ENCODE measurements at regions not wholly inside any gene's neighbourhood (a gene's known extent, or its start where the extent isn't known, plus 50 kb on each side); places are given as distances from the start of the nearest gene placed in this dataset.

DNA sequence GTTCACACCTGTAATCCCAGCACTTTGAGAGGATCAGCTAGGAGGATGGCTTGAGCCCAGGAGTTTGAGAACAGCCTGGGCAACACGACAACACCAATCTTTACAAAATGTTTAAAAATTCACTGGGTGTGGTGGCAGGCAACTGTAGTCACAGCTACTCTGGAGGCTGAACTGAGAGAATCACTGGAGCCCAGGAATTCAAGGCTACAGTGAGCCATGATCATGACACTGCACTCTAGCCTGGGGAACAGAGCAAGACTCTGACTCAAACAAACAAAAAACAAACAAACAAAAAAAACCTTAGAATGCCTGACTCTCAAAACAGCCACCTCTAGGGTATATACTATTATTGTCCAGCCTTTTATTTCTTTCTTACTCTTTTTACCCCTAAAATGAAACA lies 56.5 kb upstream of the PAPSS2 start (continued):
- no peak for TF ChIP-seq BHLHE40 (IDR thresholded peaks at IDR 0.05; ENCODE audit: borderline replicate concordance in 1 of 2, low read depth in 2 of 2, low read length in 1 of 2)
- TF ChIP-seq IRF4 (IDR thresholded peaks at IDR 0.05; ENCODE audit: low read depth, low read length), result no peak

DNA sequence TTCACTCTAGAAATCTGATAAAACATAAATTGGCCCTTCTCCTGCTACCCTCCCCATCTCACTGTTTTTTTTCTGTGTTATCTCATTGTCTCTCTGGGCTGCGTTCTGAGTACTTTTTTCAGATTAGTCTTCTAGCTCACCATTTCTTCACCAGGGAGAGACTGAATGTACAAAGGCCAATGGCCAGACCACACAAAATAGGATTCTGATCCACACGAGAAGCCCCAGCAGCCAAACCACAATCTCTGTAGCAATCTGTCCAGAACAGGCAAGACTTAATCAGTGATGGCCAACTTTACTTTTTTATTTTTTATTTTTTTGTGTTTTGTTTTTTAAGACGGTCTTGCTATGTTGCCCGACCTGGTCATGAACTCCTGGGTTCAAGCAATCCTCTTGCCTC lies 55.9 kb upstream of the PAPSS2 start:
- Histone ChIP-seq H3K4me1 (ENCODE audit: control insufficient read depth, insufficient read depth, low read length) (no peaks in the 10 kb centered on the region), H3K4me3 (no peak overlapping the region), H3K4me2 (ENCODE audit: control insufficient read depth, insufficient read depth) (no peak overlapping the region), H3K27me3 (replicated peaks in 1 of 2; ENCODE audit: control insufficient read depth in 2 of 2, insufficient read depth in 2 of 2, low read length in 1 of 2) (no peaks in the 10 kb centered on the region), H4K20me1 (ENCODE audit: control insufficient read depth, insufficient read depth) (no peaks in the 10 kb centered on the region), H2AFZ (ENCODE audit: control insufficient read depth, low read depth, low read length) (no peak overlapping the region), H3K27ac (ENCODE audit: control insufficient read depth, insufficient read depth) (no peak overlapping the region), H3K9me3 (replicated peaks; ENCODE audit: control insufficient read depth, insufficient read depth, low read length) (no peaks in the 10 kb centered on the region; the same call in 2 of the 3 replicates), H3K79me2 (ENCODE audit: control insufficient read depth, insufficient read depth, low read length) (no peaks in the 10 kb centered on the region), H3K36me3 (ENCODE audit: control insufficient read depth in 2 of 2, insufficient read depth in 2 of 2, low read length in 1 of 2) (no peaks in the 10 kb centered on the region), H3K9ac (ENCODE audit: control insufficient read depth, insufficient read depth, low read length) (no peak overlapping the region)
- ChIA-PET RAD21 (ENCODE audit: unreplicated experiment) (no interaction called here), SMC1A (ENCODE audit: uncharacterized antibody, unreplicated experiment) (interaction anchor here (1.8 kb wide), 1 partner anchor 8 kb away, joined by 3 read pairs; no protein-coding TSS in a partner anchor), POLR2A (no interaction called here), CTCF (no interaction called here)
- intact Hi-C loops (cut with micrococcal nuclease; ENCODE audit: unreplicated experiment), result no loop called here
- 91% methylated on average over 4 of the region's 4 CpGs for WGBS (ENCODE audit: insufficient coverage, insufficient replicate concordance, low lambda C conversion rate, missing lambda C conversion rate)
- no TSS peak for BruUV-seq (replicated peaks)
- DNase-seq (ENCODE audit: low read depth, low spot score) (no peak), FAIRE-seq (no peak), ATAC-seq (no peak)
- in situ Hi-C loops (cut with MboI), result no loop called here
- TF ChIP-seq RAD51 (IDR thresholded peaks at IDR 0.05), result no peak
- TF ChIP-seq USF1 (IDR thresholded peaks at IDR 0.05; ENCODE audit: borderline replicate concordance, extremely low read length, insufficient read depth, low read depth, low read length), result no peak
- no peak for TF ChIP-seq BACH1 (IDR thresholded peaks at IDR 0.05; ENCODE audit: borderline replicate concordance)
- no peak for TF ChIP-seq TCF7 (IDR thresholded peaks at IDR 0.05; ENCODE audit: borderline replicate concordance)
- no peak for TF ChIP-seq ZZZ3 (IDR thresholded peaks at IDR 0.05; ENCODE audit: control insufficient read depth, insufficient read length, low read depth)
- no peak for TF ChIP-seq ZNF274 (IDR thresholded peaks at IDR 0.05; ENCODE audit: insufficient read depth, insufficient read length)
- TF ChIP-seq ZNF217 (IDR thresholded peaks at IDR 0.05), result no peak
- TF ChIP-seq RB1 (IDR thresholded peaks at IDR 0.05; ENCODE audit: borderline replicate concordance), result no peak
- TF ChIP-seq, protein P1, sequence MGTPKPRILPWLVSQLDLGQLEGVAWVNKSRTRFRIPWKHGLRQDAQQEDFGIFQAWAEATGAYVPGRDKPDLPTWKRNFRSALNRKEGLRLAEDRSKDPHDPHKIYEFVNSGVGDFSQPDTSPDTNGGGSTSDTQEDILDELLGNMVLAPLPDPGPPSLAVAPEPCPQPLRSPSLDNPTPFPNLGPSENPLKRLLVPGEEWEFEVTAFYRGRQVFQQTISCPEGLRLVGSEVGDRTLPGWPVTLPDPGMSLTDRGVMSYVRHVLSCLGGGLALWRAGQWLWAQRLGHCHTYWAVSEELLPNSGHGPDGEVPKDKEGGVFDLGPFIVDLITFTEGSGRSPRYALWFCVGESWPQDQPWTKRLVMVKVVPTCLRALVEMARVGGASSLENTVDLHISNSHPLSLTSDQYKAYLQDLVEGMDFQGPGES (IDR thresholded peaks at IDR 0.05), result no peak
- TF ChIP-seq WRNIP1 (IDR thresholded peaks at IDR 0.05; ENCODE audit: borderline replicate concordance, low read depth, low read length), result no peak
- TF ChIP-seq, protein P2, sequence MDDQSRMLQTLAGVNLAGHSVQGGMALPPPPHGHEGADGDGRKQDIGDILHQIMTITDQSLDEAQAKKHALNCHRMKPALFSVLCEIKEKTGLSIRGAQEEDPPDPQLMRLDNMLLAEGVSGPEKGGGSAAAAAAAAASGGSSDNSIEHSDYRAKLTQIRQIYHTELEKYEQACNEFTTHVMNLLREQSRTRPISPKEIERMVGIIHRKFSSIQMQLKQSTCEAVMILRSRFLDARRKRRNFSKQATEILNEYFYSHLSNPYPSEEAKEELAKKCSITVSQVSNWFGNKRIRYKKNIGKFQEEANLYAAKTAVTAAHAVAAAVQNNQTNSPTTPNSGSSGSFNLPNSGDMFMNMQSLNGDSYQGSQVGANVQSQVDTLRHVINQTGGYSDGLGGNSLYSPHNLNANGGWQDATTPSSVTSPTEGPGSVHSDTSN (IDR thresholded peaks at IDR 0.05; ENCODE audit: insufficient replicate concordance, low read depth, low read length), result no peak
- TF ChIP-seq BHLHE40 (IDR thresholded peaks at IDR 0.05; ENCODE audit: borderline replicate concordance in 1 of 2, low read depth in 2 of 2, low read length in 1 of 2), result no peak
- TF ChIP-seq, protein P3, sequence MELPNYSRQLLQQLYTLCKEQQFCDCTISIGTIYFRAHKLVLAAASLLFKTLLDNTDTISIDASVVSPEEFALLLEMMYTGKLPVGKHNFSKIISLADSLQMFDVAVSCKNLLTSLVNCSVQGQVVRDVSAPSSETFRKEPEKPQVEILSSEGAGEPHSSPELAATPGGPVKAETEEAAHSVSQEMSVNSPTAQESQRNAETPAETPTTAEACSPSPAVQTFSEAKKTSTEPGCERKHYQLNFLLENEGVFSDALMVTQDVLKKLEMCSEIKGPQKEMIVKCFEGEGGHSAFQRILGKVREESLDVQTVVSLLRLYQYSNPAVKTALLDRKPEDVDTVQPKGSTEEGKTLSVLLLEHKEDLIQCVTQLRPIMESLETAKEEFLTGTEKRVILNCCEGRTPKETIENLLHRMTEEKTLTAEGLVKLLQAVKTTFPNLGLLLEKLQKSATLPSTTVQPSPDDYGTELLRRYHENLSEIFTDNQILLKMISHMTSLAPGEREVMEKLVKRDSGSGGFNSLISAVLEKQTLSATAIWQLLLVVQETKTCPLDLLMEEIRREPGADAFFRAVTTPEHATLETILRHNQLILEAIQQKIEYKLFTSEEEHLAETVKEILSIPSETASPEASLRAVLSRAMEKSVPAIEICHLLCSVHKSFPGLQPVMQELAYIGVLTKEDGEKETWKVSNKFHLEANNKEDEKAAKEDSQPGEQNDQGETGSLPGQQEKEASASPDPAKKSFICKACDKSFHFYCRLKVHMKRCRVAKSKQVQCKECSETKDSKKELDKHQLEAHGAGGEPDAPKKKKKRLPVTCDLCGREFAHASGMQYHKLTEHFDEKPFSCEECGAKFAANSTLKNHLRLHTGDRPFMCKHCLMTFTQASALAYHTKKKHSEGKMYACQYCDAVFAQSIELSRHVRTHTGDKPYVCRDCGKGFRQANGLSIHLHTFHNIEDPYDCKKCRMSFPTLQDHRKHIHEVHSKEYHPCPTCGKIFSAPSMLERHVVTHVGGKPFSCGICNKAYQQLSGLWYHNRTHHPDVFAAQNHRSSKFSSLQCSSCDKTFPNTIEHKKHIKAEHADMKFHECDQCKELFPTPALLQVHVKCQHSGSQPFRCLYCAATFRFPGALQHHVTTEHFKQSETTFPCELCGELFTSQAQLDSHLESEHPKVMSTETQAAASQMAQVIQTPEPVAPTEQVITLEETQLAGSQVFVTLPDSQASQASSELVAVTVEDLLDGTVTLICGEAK (IDR thresholded peaks at IDR 0.05; ENCODE audit: borderline replicate concordance), result no peak
- no peak for TF ChIP-seq IKZF1 (conservative IDR thresholded peaks at IDR 0.05)
- TF ChIP-seq YBX1 (IDR thresholded peaks at IDR 0.05), result no peak
- no peak for TF ChIP-seq ESRRA (IDR thresholded peaks at IDR 0.05; ENCODE audit: low read length)
- no peak for TF ChIP-seq KDM1A (IDR thresholded peaks at IDR 0.05; ENCODE audit: borderline replicate concordance)

All from GM12878 (cell line).